ENCODE measurements at regions not wholly inside any gene's neighbourhood (a gene's known extent, or its start where the extent isn't known, plus 50 kb on each side); places are given as distances from the start of the nearest gene placed in this dataset.

- TF ChIP-seq, protein P1, sequence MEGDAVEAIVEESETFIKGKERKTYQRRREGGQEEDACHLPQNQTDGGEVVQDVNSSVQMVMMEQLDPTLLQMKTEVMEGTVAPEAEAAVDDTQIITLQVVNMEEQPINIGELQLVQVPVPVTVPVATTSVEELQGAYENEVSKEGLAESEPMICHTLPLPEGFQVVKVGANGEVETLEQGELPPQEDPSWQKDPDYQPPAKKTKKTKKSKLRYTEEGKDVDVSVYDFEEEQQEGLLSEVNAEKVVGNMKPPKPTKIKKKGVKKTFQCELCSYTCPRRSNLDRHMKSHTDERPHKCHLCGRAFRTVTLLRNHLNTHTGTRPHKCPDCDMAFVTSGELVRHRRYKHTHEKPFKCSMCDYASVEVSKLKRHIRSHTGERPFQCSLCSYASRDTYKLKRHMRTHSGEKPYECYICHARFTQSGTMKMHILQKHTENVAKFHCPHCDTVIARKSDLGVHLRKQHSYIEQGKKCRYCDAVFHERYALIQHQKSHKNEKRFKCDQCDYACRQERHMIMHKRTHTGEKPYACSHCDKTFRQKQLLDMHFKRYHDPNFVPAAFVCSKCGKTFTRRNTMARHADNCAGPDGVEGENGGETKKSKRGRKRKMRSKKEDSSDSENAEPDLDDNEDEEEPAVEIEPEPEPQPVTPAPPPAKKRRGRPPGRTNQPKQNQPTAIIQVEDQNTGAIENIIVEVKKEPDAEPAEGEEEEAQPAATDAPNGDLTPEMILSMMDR (IDR thresholded peaks at IDR 0.05), result no peak
- TF ChIP-seq POLR2A (IDR thresholded peaks at IDR 0.05) (no peak), POLR2AphosphoS5 (IDR thresholded peaks at IDR 0.05) (no peak)
These were observed 266.2 kb upstream of the ZFP64 start for GRCh38 chr20:52457826-52458225.
